ENCODE measurements at regions not wholly inside any gene's neighbourhood (a gene's known extent, or its start where the extent isn't known, plus 50 kb on each side); places are given as distances from the start of the nearest gene placed in this dataset.

GRCh38 chr4:57672846-57673433, 562.8 kb upstream of the IGFBP7 start:
- WGBS (ENCODE audit: extremely low coverage, insufficient read length, low lambda C conversion rate) = no CpG with 5 or more reads among the region's 2 CpGs

More at GRCh38 chr4:57672846-57673433, 562.8 kb upstream of the IGFBP7 start:
- no peak overlapping the region for H3K27ac ChIP-seq (ENCODE audit: insufficient read length, low read depth, low read length)
- no peak overlapping the region for H3K14ac ChIP-seq (ENCODE audit: insufficient read depth, low read length)
- Mint-ChIP-seq H3K4me3 (no peak overlapping the region), H3K4me1 (peaks cover 3 to 4% of the 10 kb centered on the region in 2 experiments), H3K27ac (no peak overlapping the region), H3K36me3 (ENCODE audit: insufficient read depth in 1 of 3, low read depth in 3 of 3) (no peaks in the 10 kb centered on the region), H3K9me3 (peaks cover 0 to 4% of the 10 kb centered on the region in 2 experiments; a peak in 1 of 5 replicates), H3K27me3 (ENCODE audit: low read depth) (no peaks in the 10 kb centered on the region)
- no peaks in the 10 kb centered on the region for H3K79me1 ChIP-seq (ENCODE audit: insufficient read depth, low read depth, low read length, poor library complexity, severe bottlenecking)
- no peak overlapping the region for H2BK120ac ChIP-seq (ENCODE audit: low read depth, low read length, poor library complexity, severe bottlenecking)
- no peak overlapping the region for H4K8ac ChIP-seq (replicated peaks; ENCODE audit: insufficient read length, low read depth, low read length)
- DNase-seq = no peak
- TF ChIP-seq CTCF (conservative IDR thresholded peaks at IDR 0.05) = no peak
- no peak overlapping the region for H2BK15ac ChIP-seq (ENCODE audit: low read depth, low read length)
- no peak overlapping the region for H2AK5ac ChIP-seq (ENCODE audit: insufficient read length, low read length)
- no peak overlapping the region for H2BK12ac ChIP-seq (ENCODE audit: insufficient read length, low read depth, low read length)
- no peak overlapping the region for H3K23ac ChIP-seq (ENCODE audit: insufficient read length, low read depth, low read length)
- no peak overlapping the region for H2BK20ac ChIP-seq (ENCODE audit: low read depth, low read length, poor library complexity, severe bottlenecking)
- no peak overlapping the region for H3K56ac ChIP-seq (ENCODE audit: insufficient read length, low read depth, low read length)
- H3K79me2 ChIP-seq (ENCODE audit: insufficient read depth, low read length) = no peaks in the 10 kb centered on the region
- H4K5ac ChIP-seq (ENCODE audit: insufficient read length, low read depth, low read length) = no peak overlapping the region
- no peaks in the 10 kb centered on the region for H3K9me3 ChIP-seq (ENCODE audit: control insufficient read depth, low read depth, low read length)
- H4K91ac ChIP-seq (ENCODE audit: insufficient read length, low read depth, low read length) = no peak overlapping the region
- H3K9ac ChIP-seq (ENCODE audit: extremely low read depth, insufficient read length, low read length) = no peak overlapping the region
- H2BK5ac ChIP-seq (ENCODE audit: insufficient read length, low read length) = no peak overlapping the region
- H4K20me1 ChIP-seq (ENCODE audit: control insufficient read depth, insufficient read depth, insufficient read length) = no peaks in the 10 kb centered on the region
- H3K4ac ChIP-seq (ENCODE audit: low read depth, low read length) = no peak overlapping the region
- no peak overlapping the region for H3T11ph ChIP-seq (ENCODE audit: low read length)
- no peaks in the 10 kb centered on the region for H3K27me3 ChIP-seq (ENCODE audit: insufficient read depth, low read length)
- H3K4me2 ChIP-seq (ENCODE audit: insufficient read depth, insufficient read length, low read length) = no peak overlapping the region
- no peak overlapping the region for H2AFZ ChIP-seq (ENCODE audit: low read length)
- H3K4me1 ChIP-seq (ENCODE audit: insufficient read depth, low read length) = no peaks in the 10 kb centered on the region
- H3K23me2 ChIP-seq (ENCODE audit: insufficient read length, low read depth, low read length, poor library complexity, severe bottlenecking) = no peaks in the 10 kb centered on the region
- no peak overlapping the region for H3K18ac ChIP-seq (ENCODE audit: insufficient read length, low read depth, low read length)
